ENCODE measurements at regions not wholly inside any gene's neighbourhood (a gene's known extent, or its start where the extent isn't known, plus 50 kb on each side); places are given as distances from the start of the nearest gene placed in this dataset.

GRCh38 chr2:42916324-42916723, 123.9 kb upstream of the HAAO start:
- no peak for TF ChIP-seq CTCF (IDR thresholded peaks at IDR 0.05)
- CTCF ChIA-PET: no interaction called here
- H3K4me1 Mint-ChIP-seq (ENCODE audit: low read depth): peaks cover 9% of the 10 kb centered on the region
- H3K27me3 Mint-ChIP-seq: no peaks in the 10 kb centered on the region
- H3K4me3 Mint-ChIP-seq: no peak overlapping the region
- POLR2A ChIA-PET: interaction anchor here (1.0 kb wide), 1 partner anchor 18 kb away, joined by 3 read pairs; no protein-coding TSS in a partner anchor
- intact Hi-C loops (cut with micrococcal nuclease): no loop called here
- H3K27ac Mint-ChIP-seq: no peak overlapping the region
- ATAC-seq (no peak), DNase-seq (no peak)
- H3K9me3 Mint-ChIP-seq: no peaks in the 10 kb centered on the region
- no peaks in the 10 kb centered on the region for H3K36me3 Mint-ChIP-seq (ENCODE audit: low read depth)

- Mint-ChIP-seq H3K27me3 (no peaks in the 10 kb centered on the region), H3K4me3 (no peak overlapping the region), H3K27ac (no peak overlapping the region), H3K4me1 (ENCODE audit: low read depth) (peaks cover 9% of the 10 kb centered on the region), H3K36me3 (ENCODE audit: low read depth) (no peaks in the 10 kb centered on the region), H3K9me3 (no peaks in the 10 kb centered on the region)
- DNase-seq (no peak), ATAC-seq (no peak)
- intact Hi-C loops (cut with micrococcal nuclease): no loop called here
- CTCF ChIA-PET: interaction anchor here (1.2 kb wide), 1 partner anchor 55 kb away, joined by 3 read pairs; no protein-coding TSS in a partner anchor
- no peak for TF ChIP-seq CTCF (IDR thresholded peaks at IDR 0.05)
- POLR2A ChIA-PET: no interaction called here
Observed at GRCh38 chr2:42914860-42915259, 122.5 kb upstream of the HAAO start.

- ChIA-PET POLR2A (no interaction called here), CTCF (interaction anchor here (1.2 kb wide), 1 partner anchor 54 kb away, joined by 3 read pairs; no protein-coding TSS in a partner anchor)
- no peak for TF ChIP-seq CTCF (IDR thresholded peaks at IDR 0.05)
- Mint-ChIP-seq H3K36me3 (ENCODE audit: low read depth) (no peaks in the 10 kb centered on the region), H3K27me3 (no peaks in the 10 kb centered on the region), H3K4me1 (ENCODE audit: low read depth) (peaks cover 9% of the 10 kb centered on the region), H3K4me3 (no peak overlapping the region), H3K27ac (no peak overlapping the region), H3K9me3 (no peaks in the 10 kb centered on the region)
- ATAC-seq (no peak), DNase-seq (no peak)
- intact Hi-C loops (cut with micrococcal nuclease): no loop called here
Observed at GRCh38 chr2:42914314-42914713, 121.9 kb upstream of the HAAO start.

- ATAC-seq: no peak
- H3K4me1 Mint-ChIP-seq (ENCODE audit: low read depth): peaks cover 9% of the 10 kb centered on the region
- intact Hi-C loops (cut with micrococcal nuclease): no loop called here
- no peaks in the 10 kb centered on the region for H3K36me3 Mint-ChIP-seq (ENCODE audit: low read depth)
- H3K27me3 Mint-ChIP-seq: no peaks in the 10 kb centered on the region
- POLR2A ChIA-PET: no interaction called here
- H3K4me3 Mint-ChIP-seq: no peak overlapping the region
- H3K27ac Mint-ChIP-seq: no peak overlapping the region
- CTCF ChIA-PET: no interaction called here
- H3K9me3 Mint-ChIP-seq: no peaks in the 10 kb centered on the region
- TF ChIP-seq CTCF (IDR thresholded peaks at IDR 0.05): no peak
- DNase-seq: no peak
Observed at GRCh38 chr2:42913280-42913878, 121.0 kb upstream of the HAAO start.

- Mint-ChIP-seq H3K4me1 (ENCODE audit: low read depth) (peaks cover 6% of the 10 kb centered on the region), H3K9me3 (no peaks in the 10 kb centered on the region), H3K27ac (no peak overlapping the region), H3K27me3 (peaks cover 1% of the 10 kb centered on the region), H3K36me3 (ENCODE audit: low read depth) (no peaks in the 10 kb centered on the region), H3K4me3 (no peak overlapping the region)
- POLR2A ChIA-PET: no interaction called here
- TF ChIP-seq CTCF (IDR thresholded peaks at IDR 0.05): no peak
- DNase-seq (no peak), ATAC-seq (no peak)
- CTCF ChIA-PET: interaction anchor here (0.5 to 1.9 kb wide), 7 partner anchors 9 to 533 kb away, joined by 3 to 10 read pairs (median 4); no protein-coding TSS in a partner anchor
- intact Hi-C loops (cut with micrococcal nuclease): no loop called here
Observed at GRCh38 chr2:42910645-42911405, 118.4 kb upstream of the HAAO start.

All from activated CD8-positive, alpha-beta T cell treated with anti-CD3 and anti-CD28 coated beads for 36 hours (primary cell).